NB4 (cell line): ENCODE measurements at regions not wholly inside any gene's neighbourhood (a gene's known extent, or its start where the extent isn't known, plus 50 kb on each side); places are given as distances from the start of the nearest gene placed in this dataset.
"Not testable (repeated sequence)": the region's sequence is repeated elsewhere in the genome, so short reads cannot be mapped to it uniquely, and the experiment has no call there.

Experiments
- CTCF ChIP-seq: IDR thresholded peaks from one replicate; pipeline ENCODE4 v1.5.1; 2012; ENCODE audit warnings: low read depth, low read length
- MYC ChIP-seq: IDR thresholded peaks from 2 replicates; pipeline ENCODE4 v1.6.1; 2011; ENCODE audit warnings: low read depth, low read length
- POLR2A ChIP-seq: IDR thresholded peaks from 2 replicates; pipeline ENCODE4 v1.6.1; 2011; ENCODE audit warnings: mild to moderate bottlenecking; ENCODE audit not compliant: insufficient read length; ENCODE audit errors: extremely low read depth
- TF ChIP-seq, protein P1 (sequence below): IDR thresholded peaks from 2 replicates; pipeline ENCODE4 v1.6.1; 2011; ENCODE audit warnings: low read depth, low read length

DNA sequence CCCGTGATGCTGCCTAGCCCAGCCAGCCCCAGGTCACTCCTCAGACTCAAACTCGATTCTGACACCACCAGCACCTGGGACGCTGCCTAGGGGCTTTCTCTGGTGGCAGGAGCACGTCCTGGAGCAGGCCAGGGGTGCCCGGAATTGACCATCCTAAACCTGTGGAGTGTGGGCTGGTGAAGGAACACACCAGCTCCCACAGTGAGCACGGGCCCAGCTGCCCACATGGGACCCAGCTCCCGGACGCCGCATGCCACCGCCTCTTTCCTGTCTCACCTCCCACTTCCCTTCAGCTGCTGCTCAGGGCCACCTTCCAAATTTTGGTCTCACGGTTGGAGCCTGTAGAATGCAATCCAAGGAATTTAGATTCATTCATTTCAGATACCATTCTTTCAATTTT, 50.4 kb upstream of the TNK2 start:
- TF ChIP-seq CTCF, POLR2A, MYC: not testable (repeated sequence)
- TF ChIP-seq, protein P1, sequence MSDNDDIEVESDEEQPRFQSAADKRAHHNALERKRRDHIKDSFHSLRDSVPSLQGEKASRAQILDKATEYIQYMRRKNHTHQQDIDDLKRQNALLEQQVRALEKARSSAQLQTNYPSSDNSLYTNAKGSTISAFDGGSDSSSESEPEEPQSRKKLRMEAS: not testable (repeated sequence)
